ENCODE measurements at regions not wholly inside any gene's neighbourhood (a gene's known extent, or its start where the extent isn't known, plus 50 kb on each side); places are given as distances from the start of the nearest gene placed in this dataset.

- in situ Hi-C loops (cut with HindIII; ENCODE audit: low pct_ligation_motif_present, low sequenced_read_pairs), result no loop called here
- DNase-seq, result no peak
- Histone ChIP-seq H3K27me3 (replicated peaks) (no peaks in the 10 kb centered on the region), H3K4me3 (ENCODE audit: low read depth, low read length) (no peak overlapping the region), H3K27ac (no peak overlapping the region), H3K36me3 (replicated peaks) (no peaks in the 10 kb centered on the region)
- TF ChIP-seq, protein P1, sequence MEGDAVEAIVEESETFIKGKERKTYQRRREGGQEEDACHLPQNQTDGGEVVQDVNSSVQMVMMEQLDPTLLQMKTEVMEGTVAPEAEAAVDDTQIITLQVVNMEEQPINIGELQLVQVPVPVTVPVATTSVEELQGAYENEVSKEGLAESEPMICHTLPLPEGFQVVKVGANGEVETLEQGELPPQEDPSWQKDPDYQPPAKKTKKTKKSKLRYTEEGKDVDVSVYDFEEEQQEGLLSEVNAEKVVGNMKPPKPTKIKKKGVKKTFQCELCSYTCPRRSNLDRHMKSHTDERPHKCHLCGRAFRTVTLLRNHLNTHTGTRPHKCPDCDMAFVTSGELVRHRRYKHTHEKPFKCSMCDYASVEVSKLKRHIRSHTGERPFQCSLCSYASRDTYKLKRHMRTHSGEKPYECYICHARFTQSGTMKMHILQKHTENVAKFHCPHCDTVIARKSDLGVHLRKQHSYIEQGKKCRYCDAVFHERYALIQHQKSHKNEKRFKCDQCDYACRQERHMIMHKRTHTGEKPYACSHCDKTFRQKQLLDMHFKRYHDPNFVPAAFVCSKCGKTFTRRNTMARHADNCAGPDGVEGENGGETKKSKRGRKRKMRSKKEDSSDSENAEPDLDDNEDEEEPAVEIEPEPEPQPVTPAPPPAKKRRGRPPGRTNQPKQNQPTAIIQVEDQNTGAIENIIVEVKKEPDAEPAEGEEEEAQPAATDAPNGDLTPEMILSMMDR (IDR thresholded peaks at IDR 0.05; ENCODE audit: low read depth, low read length, missing control alignments), result no peak
Observed at GRCh38 chr2:20551945-20552328, 99.0 kb downstream of the HS1BP3 start.

- Histone ChIP-seq H3K4me3 (ENCODE audit: low read depth, low read length) (no peak overlapping the region), H3K27ac (no peak overlapping the region), H3K27me3 (replicated peaks) (no peaks in the 10 kb centered on the region), H3K36me3 (replicated peaks) (no peaks in the 10 kb centered on the region)
- DNase-seq, result no peak
- TF ChIP-seq, protein P1 (IDR thresholded peaks at IDR 0.05; ENCODE audit: low read depth, low read length, missing control alignments), result no peak
- in situ Hi-C loops (cut with HindIII; ENCODE audit: low pct_ligation_motif_present, low sequenced_read_pairs), result no loop called here
Observed at GRCh38 chr2:20552847-20553246, 98.1 kb downstream of the HS1BP3 start.

DNA sequence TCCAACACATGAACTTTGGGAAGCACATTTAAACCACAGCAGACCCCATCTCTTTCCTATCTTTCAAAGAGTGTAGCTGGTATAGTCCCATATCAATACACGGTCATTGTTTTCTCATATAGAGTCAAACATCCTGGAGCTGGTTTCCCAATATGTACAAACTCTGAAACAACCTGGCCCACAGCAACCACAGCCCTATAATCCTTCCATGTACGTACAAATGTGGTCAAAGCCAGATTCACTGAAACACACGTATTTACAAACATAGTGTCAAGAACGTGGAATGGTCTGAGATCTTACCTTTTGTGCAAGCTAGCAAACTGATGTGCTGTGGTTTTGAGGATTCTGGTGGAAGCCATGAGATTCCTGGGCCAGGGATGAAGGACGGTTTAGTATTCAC, 97.3 kb downstream of the HS1BP3 start:
- H3K27me3 ChIP-seq (replicated peaks), result no peaks in the 10 kb centered on the region
- DNase-seq, result no peak
- no peak overlapping the region for H3K27ac ChIP-seq
- in situ Hi-C loops (cut with HindIII; ENCODE audit: low pct_ligation_motif_present, low sequenced_read_pairs), result no loop called here
- no peaks in the 10 kb centered on the region for H3K36me3 ChIP-seq (replicated peaks)
- TF ChIP-seq, protein P1 (IDR thresholded peaks at IDR 0.05; ENCODE audit: low read depth, low read length, missing control alignments), result no peak
- no peak overlapping the region for H3K4me3 ChIP-seq (ENCODE audit: low read depth, low read length)

DNA sequence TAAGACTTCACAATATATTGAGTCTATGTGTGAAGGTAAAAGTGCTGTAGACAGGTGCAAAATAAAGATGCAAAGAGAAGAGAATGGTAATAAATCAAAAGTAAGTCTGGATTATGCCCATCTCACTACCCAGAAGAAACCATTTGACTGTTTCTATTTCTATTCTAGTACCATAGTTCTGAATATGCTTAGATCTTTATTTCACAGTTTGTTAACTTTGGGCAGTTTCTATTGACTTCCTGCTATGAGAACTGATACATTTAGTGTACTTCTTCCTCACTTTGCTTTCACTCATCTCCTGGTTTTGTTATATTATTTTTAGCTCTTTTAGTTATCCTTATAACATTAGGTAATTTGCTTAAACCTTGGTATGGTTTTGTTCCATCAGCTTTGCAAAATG, 94.9 kb downstream of the HS1BP3 start:
- in situ Hi-C loops (cut with HindIII; ENCODE audit: low pct_ligation_motif_present, low sequenced_read_pairs), result no loop called here
- Histone ChIP-seq H3K4me3 (ENCODE audit: low read depth, low read length) (no peak overlapping the region), H3K36me3 (replicated peaks) (no peaks in the 10 kb centered on the region), H3K27me3 (replicated peaks) (no peaks in the 10 kb centered on the region), H3K27ac (no peak overlapping the region)
- TF ChIP-seq, protein P1 (IDR thresholded peaks at IDR 0.05; ENCODE audit: low read depth, low read length, missing control alignments), result no peak
- no peak for DNase-seq

- Histone ChIP-seq H3K4me3 (ENCODE audit: low read depth, low read length) (no peak overlapping the region), H3K36me3 (replicated peaks) (no peaks in the 10 kb centered on the region), H3K27ac (no peak overlapping the region), H3K27me3 (replicated peaks) (no peaks in the 10 kb centered on the region)
- in situ Hi-C loops (cut with HindIII; ENCODE audit: low pct_ligation_motif_present, low sequenced_read_pairs), result no loop called here
- DNase-seq, result no peak
- TF ChIP-seq, protein P1 (IDR thresholded peaks at IDR 0.05; ENCODE audit: low read depth, low read length, missing control alignments), result no peak
Observed at GRCh38 chr2:20556756-20557155, 94.1 kb downstream of the HS1BP3 start.

DNA sequence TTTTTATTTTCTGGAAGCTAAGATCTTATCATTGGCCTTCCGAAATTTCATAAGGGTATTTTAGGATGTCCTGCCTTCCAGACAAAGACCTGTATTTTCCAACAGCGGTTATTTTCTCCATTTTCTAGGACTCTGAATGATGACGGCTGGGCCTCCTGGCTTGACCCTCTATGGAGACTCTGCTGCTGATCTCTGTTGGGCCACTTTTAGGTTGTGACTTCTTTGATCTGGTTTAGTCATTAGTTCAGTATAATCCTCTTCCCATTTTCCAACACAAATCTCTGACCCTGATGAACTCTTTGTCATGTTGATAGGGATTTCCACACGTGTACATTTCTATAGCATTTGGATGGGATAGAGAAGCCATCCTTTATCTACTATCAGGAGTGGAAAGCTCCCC, 93.7 kb downstream of the HS1BP3 start:
- in situ Hi-C loops (cut with HindIII; ENCODE audit: low pct_ligation_motif_present, low sequenced_read_pairs), result no loop called here
- no peak for DNase-seq
- Histone ChIP-seq H3K27me3 (replicated peaks) (no peaks in the 10 kb centered on the region), H3K4me3 (ENCODE audit: low read depth, low read length) (no peak overlapping the region), H3K36me3 (replicated peaks) (no peaks in the 10 kb centered on the region), H3K27ac (no peak overlapping the region)
- TF ChIP-seq, protein P1 (IDR thresholded peaks at IDR 0.05; ENCODE audit: low read depth, low read length, missing control alignments), result no peak
